ENCODE measurements at regions not wholly inside any gene's neighbourhood (a gene's known extent, or its start where the extent isn't known, plus 50 kb on each side); places are given as distances from the start of the nearest gene placed in this dataset.

DNA sequence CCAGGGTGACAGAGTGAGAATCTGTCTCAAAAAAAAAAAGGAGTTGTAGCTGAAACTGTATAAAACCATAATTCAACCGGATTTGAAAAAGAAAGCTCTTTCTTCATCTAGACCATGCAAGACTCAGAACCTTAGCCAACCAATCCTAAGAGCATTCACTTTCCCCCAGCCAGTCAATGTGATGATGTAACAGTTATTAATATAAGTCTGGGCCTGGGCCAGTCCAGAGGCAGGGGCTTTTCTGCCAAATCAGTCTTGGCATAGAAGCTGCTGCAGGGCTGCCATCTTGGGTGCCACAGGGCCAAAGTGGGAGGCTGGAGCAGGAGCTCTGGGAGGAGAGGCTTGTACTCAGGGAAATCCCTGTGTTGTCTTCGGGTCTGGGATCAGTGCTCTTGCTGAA, 288.4 kb downstream of the CLIC5 start:
- Mint-ChIP-seq H3K27ac (no peak overlapping the region), H3K4me1 (no peaks in the 10 kb centered on the region), H3K27me3 (peaks cover 1% of the 10 kb centered on the region), H3K9me3 (peaks cover 9% of the 10 kb centered on the region), H3K4me3 (no peak overlapping the region), H3K36me3 (ENCODE audit: low read depth) (peaks cover 11% of the 10 kb centered on the region)
- ChIA-PET CTCF (interaction anchor here (0.7 to 1.4 kb wide), 2 partner anchors 12 to 1271 kb away, joined by 3 to 5 read pairs; no protein-coding TSS in a partner anchor), POLR2A (no interaction called here)
- no peak for DNase-seq

DNA sequence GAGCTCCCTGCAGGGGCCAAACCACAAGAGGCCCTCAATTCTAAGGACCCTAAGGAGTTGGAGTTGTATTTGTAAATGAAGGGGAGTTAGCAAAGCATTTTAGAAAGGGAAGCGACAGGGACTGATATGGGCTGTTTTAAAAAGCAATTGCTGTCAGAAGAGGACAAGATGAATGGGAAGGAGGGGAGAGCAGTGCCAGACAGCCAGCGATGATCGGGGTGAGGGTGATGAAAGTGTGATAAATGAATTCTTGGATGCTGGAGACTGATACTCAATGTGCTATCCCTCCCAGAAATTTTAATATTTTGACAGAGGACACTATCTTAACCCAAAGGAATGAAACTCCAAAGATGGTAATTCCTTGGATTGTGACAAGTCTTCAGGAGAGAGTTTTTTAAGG, 289.2 kb downstream of the CLIC5 start:
- peaks cover 1% of the 10 kb centered on the region for H3K27me3 Mint-ChIP-seq
- H3K27ac Mint-ChIP-seq: no peak overlapping the region
- H3K4me3 Mint-ChIP-seq: no peak overlapping the region
- peaks cover 9% of the 10 kb centered on the region for H3K9me3 Mint-ChIP-seq
- no peaks in the 10 kb centered on the region for H3K4me1 Mint-ChIP-seq
- H3K36me3 Mint-ChIP-seq (ENCODE audit: low read depth): peaks cover 11% of the 10 kb centered on the region
- no peak for DNase-seq
- ChIA-PET CTCF (interaction anchor here (1.3 kb wide), 1 partner anchor 12 kb away, joined by 6 read pairs; no protein-coding TSS in a partner anchor), POLR2A (no interaction called here)

DNA sequence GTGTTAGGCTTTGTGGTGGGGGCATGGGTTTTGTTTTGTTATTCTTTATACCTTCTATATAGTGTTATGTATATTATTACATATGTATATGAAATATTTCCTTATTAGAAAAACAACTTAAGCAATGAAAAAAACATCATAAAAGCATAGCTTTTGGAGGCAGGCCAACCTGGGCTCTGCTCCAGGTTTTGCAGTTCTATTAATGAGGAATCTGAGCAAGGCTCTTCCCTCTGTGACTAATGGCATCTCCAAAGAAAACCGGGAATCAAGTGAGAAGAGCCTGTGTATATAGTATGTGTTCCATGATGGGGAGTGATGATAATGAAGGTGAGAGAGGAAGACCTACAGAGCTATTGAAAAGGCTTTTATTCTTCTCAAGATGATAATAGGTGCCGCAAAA, 291.1 kb downstream of the CLIC5 start:
- no peak overlapping the region for H3K4me3 Mint-ChIP-seq
- peaks cover 1% of the 10 kb centered on the region for H3K27me3 Mint-ChIP-seq
- ChIA-PET CTCF (no interaction called here), POLR2A (no interaction called here)
- DNase-seq: no peak
- H3K36me3 Mint-ChIP-seq (ENCODE audit: low read depth): peaks cover 11% of the 10 kb centered on the region
- H3K9me3 Mint-ChIP-seq: peaks cover 9% of the 10 kb centered on the region
- H3K4me1 Mint-ChIP-seq: no peaks in the 10 kb centered on the region
- H3K27ac Mint-ChIP-seq: no peak overlapping the region

DNA sequence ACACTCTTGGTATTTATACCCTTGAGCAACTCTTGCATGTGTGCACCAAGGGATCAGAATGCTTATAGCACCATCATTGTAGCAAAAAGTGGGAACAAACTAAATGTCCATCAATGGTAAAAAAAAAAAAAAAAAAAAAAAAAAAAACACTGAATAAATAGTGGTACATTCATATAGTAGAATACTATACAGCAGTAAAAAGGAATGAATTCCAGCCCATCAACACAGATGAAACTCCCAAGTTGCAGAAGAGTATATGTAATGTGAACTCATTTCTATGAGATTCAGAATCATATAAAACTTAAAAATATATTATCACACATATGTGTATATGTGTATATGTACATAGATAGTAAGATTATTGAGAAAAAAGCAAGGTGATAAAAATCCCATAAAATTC, 291.6 kb downstream of the CLIC5 start:
- H3K4me1 Mint-ChIP-seq: no peaks in the 10 kb centered on the region
- H3K4me3 Mint-ChIP-seq: no peak overlapping the region
- DNase-seq: no peak
- POLR2A ChIA-PET: no interaction called here
- CTCF ChIA-PET: interaction anchor here (0.7 to 1.3 kb wide), 2 partner anchors 9 to 575 kb away, joined by 4 read pairs; no protein-coding TSS in a partner anchor
- peaks cover 9% of the 10 kb centered on the region for H3K9me3 Mint-ChIP-seq
- H3K27me3 Mint-ChIP-seq: peaks cover 1% of the 10 kb centered on the region
- no peak overlapping the region for H3K27ac Mint-ChIP-seq
- H3K36me3 Mint-ChIP-seq (ENCODE audit: low read depth): peaks cover 11% of the 10 kb centered on the region

DNA sequence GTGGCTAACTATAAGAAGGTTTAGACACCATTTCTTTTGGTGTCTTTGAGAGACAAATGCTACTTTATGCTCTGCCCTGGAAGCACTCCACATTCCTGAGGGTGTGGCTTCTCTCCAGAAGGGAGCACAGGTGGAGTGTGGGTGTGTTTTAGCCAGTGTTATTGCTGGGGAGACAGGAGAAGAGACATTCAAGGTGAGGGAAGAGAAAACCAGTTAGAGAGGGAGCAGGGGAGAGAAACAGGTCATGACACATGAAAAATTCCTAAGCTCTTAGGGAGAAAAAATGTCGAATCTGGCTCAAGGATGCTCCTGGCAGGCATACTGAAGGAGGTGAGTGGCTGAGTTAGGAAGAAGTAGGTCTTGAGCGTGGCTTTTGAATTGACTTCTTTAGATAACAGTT, 292.8 kb downstream of the CLIC5 start:
- no peak overlapping the region for H3K27ac Mint-ChIP-seq

DNA sequence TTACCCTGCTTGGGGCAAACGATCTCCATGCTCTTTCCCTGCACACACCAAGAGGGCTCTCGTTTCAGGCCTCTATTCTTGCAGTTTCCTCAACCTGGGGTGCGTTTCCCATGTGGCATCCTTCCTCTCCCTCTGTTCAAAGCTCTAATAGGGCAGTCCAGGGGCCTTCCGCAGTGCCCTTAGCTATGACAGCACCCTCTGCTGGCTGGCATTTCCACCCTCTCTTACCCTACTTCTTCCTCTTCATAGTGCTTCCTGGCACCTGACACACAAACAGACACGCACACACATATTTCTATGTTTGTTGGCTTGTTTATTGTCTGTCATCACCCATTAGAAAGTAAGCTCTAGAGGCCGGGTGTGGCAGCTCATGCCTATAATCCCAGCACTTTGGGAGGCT, 294.0 kb downstream of the CLIC5 start:
- ChIA-PET CTCF (interaction anchor here (1.2 kb wide), 1 partner anchor 201 kb away, joined by 5 read pairs; no protein-coding TSS in a partner anchor), POLR2A (no interaction called here)
- Mint-ChIP-seq H3K36me3 (ENCODE audit: low read depth) (peaks cover 8% of the 10 kb centered on the region), H3K27me3 (peaks cover 1% of the 10 kb centered on the region), H3K4me3 (no peak overlapping the region), H3K27ac (no peak overlapping the region), H3K4me1 (no peaks in the 10 kb centered on the region), H3K9me3 (peaks cover 4% of the 10 kb centered on the region)
- DNase-seq: no peak

More for the DNA sequence above, 292.8 kb downstream of the CLIC5 start:
- CTCF ChIA-PET: interaction anchor here (0.8 to 1.3 kb wide), 3 partner anchors 8 to 11 kb away, joined by 3 to 4 read pairs (median 3); no protein-coding TSS in a partner anchor
- POLR2A ChIA-PET: no interaction called here
- H3K9me3 Mint-ChIP-seq: peaks cover 7% of the 10 kb centered on the region
- no peak overlapping the region for H3K4me3 Mint-ChIP-seq
- H3K4me1 Mint-ChIP-seq: no peaks in the 10 kb centered on the region
- DNase-seq: no peak
- peaks cover 1% of the 10 kb centered on the region for H3K27me3 Mint-ChIP-seq
- peaks cover 8% of the 10 kb centered on the region for H3K36me3 Mint-ChIP-seq (ENCODE audit: low read depth)

DNA sequence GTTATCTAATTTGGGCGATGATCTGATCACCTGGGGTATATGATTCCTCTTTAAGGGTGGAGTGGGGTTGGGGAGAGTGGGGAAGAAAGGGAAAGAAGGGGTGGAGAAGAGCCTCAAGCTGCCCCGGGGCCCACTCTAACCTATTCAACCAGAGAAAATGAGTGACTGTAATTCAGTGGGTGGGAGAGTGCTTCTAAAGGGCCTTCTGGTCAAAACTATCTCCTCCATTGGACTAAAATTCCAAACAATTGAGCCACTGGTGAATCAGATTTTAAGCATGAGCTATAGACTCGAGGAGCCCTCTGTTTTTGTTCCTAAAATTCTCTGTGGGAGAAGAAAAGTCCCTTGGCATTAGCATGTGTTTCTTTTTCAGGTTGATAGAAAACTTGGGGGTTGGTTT, 296.8 kb downstream of the CLIC5 start:
- H3K4me3 Mint-ChIP-seq: no peak overlapping the region
- H3K4me1 Mint-ChIP-seq: peaks cover 25% of the 10 kb centered on the region
- no peak for DNase-seq
- peaks cover 5% of the 10 kb centered on the region for H3K36me3 Mint-ChIP-seq (ENCODE audit: low read depth)
- no peaks in the 10 kb centered on the region for H3K27me3 Mint-ChIP-seq
- peaks cover 4% of the 10 kb centered on the region for H3K9me3 Mint-ChIP-seq
- POLR2A ChIA-PET: no interaction called here
- H3K27ac Mint-ChIP-seq: no peak overlapping the region
- CTCF ChIA-PET: no interaction called here

DNA sequence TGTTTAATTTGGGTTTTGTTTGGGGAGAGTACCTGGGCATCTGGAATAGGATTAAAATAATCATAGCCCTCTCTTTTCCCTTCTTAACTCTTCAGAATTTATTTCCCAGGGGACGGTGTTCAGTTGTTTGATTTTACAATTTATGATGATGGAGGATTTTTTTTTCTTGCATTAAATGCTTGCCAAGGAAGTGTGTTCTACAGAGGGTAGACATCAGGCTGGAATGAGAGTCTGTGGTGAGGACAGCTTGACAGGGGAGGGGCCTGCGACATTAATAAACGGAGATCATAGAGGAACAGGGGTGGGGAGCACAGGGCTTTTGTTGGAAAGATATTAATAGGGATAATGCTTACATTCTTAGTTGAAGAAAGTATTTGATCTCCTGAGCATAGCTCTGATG, 297.5 kb downstream of the CLIC5 start:
- ChIA-PET CTCF (no interaction called here), POLR2A (no interaction called here)
- Mint-ChIP-seq H3K27ac (no peak overlapping the region), H3K4me1 (peaks cover 32% of the 10 kb centered on the region), H3K36me3 (ENCODE audit: low read depth) (peaks cover 5% of the 10 kb centered on the region), H3K27me3 (no peaks in the 10 kb centered on the region), H3K4me3 (no peak overlapping the region), H3K9me3 (peaks cover 4% of the 10 kb centered on the region)
- DNase-seq: no peak

DNA sequence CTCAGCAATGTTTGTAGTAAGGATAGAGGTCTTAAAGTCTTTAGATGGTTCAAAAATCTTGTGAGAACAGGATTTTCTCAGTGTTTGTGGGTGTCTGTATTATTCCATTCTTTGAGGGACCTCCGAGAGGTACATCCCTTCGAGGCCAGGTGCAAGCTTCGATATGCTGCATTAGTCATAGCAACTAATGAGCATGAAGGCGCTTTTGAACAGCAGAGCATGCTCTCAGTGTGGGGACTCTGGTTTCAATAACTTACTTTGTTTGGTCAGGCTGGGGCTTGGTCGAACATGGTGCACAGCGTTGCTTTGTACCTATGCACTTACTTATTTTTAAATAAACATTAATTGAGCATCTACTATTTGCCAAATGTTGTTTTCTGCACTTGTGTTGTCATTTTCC, 297.9 kb downstream of the CLIC5 start:
- peaks cover 35% of the 10 kb centered on the region for H3K4me1 Mint-ChIP-seq

DNA sequence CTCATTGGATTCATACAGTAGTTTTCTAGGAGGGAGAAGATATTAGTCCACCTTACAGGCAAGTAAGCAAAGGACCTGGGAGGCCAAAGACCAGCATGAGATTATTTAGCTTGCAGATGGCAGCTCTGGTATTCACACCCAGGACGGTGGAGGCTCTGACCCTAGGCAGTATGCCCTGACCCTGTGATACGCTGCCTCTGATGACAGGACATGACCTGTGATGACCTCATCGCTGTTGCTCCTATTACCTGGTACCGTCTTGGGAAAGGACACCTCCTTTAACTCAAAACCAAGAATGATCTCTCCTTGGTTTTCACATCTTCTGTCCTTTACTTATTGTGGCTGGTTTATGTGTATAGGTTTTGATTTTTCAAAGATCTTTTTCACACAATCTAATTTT, 298.6 kb downstream of the CLIC5 start:
- H3K27ac Mint-ChIP-seq: no peak overlapping the region
- H3K27me3 Mint-ChIP-seq: no peaks in the 10 kb centered on the region
- POLR2A ChIA-PET: no interaction called here
- no peak for DNase-seq
- no peak overlapping the region for H3K4me3 Mint-ChIP-seq
- no peaks in the 10 kb centered on the region for H3K9me3 Mint-ChIP-seq
- CTCF ChIA-PET: no interaction called here
- H3K4me1 Mint-ChIP-seq: peaks cover 41% of the 10 kb centered on the region
- no peaks in the 10 kb centered on the region for H3K36me3 Mint-ChIP-seq (ENCODE audit: low read depth)

More for the DNA sequence above, 297.9 kb downstream of the CLIC5 start:
- ChIA-PET POLR2A (no interaction called here), CTCF (no interaction called here)
- Mint-ChIP-seq H3K36me3 (ENCODE audit: low read depth) (peaks cover under 1% of the 10 kb centered on the region), H3K4me3 (no peak overlapping the region), H3K27me3 (no peaks in the 10 kb centered on the region), H3K9me3 (peaks cover under 1% of the 10 kb centered on the region), H3K27ac (no peak overlapping the region)
- no peak for DNase-seq

DNA sequence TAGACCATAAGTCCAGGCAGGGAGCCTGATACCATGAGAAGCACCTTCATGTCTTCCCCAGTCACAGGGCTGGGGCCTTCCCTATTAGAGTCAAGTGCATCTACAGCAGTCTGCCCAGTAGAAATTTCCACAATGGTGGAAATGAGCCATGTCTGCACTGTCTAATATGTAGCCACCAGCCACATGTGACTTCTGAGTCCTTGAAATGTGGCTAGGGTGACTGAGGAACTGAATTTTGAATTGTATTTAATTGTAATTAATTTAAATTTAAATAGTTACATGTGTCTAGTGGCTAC, 300.2 kb downstream of the CLIC5 start:
- Mint-ChIP-seq H3K4me1 (peaks cover 41% of the 10 kb centered on the region), H3K9me3 (no peaks in the 10 kb centered on the region), H3K4me3 (no peak overlapping the region), H3K27ac (peak overlapping the region; percentile 75), H3K36me3 (ENCODE audit: low read depth) (no peaks in the 10 kb centered on the region), H3K27me3 (no peaks in the 10 kb centered on the region)
- ChIA-PET POLR2A (interaction anchor here (0.6 to 2.4 kb wide), 5 partner anchors 120 to 336 kb away, joined by 3 to 27 read pairs (median 5); no protein-coding TSS in a partner anchor), CTCF (interaction anchor here (1.1 to 2.3 kb wide), 13 partner anchors 11 to 1085 kb away, joined by 3 to 23 read pairs (median 6); partner anchors contain the start of gene RUNX2)
- no peak for DNase-seq

DNA sequence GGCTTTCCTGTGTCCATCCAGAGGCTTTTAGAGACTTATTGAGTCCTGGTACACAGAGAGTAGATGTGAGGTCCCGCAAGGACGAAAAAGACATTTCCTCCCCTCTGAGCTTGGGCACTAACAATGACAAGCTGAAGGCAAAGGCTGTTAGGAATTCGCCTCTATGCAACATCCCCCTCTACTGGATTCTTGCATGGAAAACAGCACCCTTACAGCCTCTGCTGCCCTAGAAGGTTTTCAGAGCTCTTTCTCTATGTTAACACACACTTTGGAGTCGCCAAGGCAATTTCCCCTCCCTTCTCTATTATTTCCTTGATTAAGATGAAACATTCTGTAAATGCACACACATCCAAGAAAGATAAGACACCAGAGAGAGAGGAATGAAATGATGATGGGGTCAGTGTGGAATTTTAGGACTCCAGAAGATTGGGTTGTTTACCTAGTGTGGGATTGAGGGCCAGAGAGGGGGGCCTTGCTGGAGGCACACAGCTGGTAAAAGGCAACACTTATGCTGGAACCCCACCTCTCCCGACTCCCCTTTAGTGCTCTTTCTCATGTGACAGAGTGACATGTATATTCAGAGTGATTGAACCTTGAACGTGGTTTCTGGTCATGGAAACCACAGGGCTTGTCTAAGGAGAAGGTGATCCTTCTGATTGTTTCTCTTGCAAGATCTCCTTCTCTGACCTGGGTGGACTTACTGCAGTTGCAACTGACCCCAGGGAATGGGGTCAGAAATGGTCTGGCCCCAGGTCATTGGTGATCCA, 300.7 kb downstream of the CLIC5 start:
- CTCF ChIA-PET: interaction anchor here (0.6 to 2.3 kb wide), 66 partner anchors 8 to 1239 kb away, joined by 3 to 28 read pairs (median 4); partner anchors contain the start of genes RUNX2 and SUPT3H
- Mint-ChIP-seq H3K4me3 (peak overlapping the region; percentile 23), H3K27me3 (no peaks in the 10 kb centered on the region), H3K4me1 (peaks cover 41% of the 10 kb centered on the region), H3K9me3 (no peaks in the 10 kb centered on the region), H3K36me3 (ENCODE audit: low read depth) (no peaks in the 10 kb centered on the region), H3K27ac (peak overlapping the region; percentile 75)
- DNase-seq: peak; percentile 64
- POLR2A ChIA-PET: interaction anchor here (0.6 to 2.4 kb wide), 21 partner anchors 23 to 1084 kb away, joined by 3 to 27 read pairs (median 4); partner anchors contain the start of gene SUPT3H

DNA sequence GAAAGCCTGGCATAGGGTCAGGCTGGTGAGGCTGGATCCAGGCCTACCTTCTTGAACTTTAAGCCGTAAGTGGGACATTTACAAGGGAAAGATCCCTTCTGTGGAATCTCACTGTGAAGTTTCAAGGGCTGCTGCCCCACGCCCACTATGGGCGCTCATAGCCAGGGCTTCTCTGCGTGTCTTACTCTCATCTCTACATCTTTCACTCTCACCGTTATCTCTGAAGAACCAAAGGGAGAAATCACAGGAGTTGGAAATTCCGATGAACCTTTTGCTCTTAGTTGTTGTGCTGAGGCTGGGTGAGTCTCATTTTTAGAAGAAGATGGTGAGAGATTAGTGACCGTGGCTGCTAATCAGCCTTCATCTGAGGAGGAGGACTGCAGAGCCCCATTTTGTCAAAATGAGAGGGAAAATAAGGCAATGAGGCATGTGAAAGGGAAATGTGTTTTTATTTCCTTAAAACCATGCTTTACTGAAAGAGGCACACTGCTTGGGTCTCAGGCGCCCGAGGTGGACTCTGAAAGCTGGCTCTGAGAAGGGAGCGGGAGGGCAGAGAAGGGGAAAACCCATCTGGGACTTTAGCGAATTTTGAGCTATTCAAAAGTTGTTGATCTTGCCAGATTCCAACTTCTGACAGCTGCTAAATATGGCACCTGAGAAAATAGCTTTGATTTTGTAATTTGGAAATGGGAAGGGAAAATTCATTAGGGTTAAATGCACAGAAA, 301.5 kb downstream of the CLIC5 start:
- H3K4me1 Mint-ChIP-seq: peaks cover 41% of the 10 kb centered on the region
- CTCF ChIA-PET: interaction anchor here (0.6 to 2.3 kb wide), 65 partner anchors 9 to 1239 kb away, joined by 3 to 28 read pairs (median 4); partner anchors contain the start of genes RUNX2 and SUPT3H
- DNase-seq: no peak
- POLR2A ChIA-PET: interaction anchor here (0.8 to 2.4 kb wide), 17 partner anchors 23 to 1083 kb away, joined by 3 to 27 read pairs (median 4); partner anchors contain the start of gene SUPT3H
- H3K27me3 Mint-ChIP-seq: no peaks in the 10 kb centered on the region
- H3K9me3 Mint-ChIP-seq: no peaks in the 10 kb centered on the region
- H3K36me3 Mint-ChIP-seq (ENCODE audit: low read depth): no peaks in the 10 kb centered on the region
- H3K4me3 Mint-ChIP-seq: peak overlapping the region; percentile 23
- H3K27ac Mint-ChIP-seq: peak overlapping the region; percentile 75
